ENCODE measurements at regions not wholly inside any gene's neighbourhood (a gene's known extent, or its start where the extent isn't known, plus 50 kb on each side); places are given as distances from the start of the nearest gene placed in this dataset.

DNA sequence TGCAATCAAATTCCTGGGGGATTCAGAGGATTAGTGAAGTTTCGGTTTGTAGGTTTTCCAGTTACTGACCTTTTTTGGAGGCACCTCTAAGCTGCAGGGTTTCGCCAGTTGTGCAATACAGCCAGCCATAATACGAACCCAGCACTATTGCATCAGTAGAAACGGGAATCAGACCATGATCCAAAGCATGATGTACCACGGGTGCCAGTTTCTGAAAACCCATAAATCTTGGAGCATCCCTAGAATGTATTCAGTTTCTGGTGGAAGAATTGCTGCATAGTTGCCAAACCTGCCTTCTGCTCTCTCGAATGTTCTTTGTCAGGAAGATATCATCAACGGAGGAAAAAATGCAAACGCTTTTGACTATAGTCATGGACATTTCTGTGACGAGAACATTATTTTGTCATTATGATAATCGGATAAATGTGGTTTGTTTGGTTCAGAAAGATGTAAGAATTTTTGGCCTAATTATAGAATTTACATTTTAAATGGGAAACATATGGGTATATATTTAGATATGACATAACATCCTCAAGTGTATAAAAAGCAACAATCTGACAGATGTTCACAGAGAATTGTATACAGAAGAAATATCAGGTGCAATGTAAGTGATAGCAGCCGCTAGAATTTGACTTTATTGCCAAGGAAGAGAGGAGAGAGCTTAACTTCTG is 186.2 kb upstream of the PRKCQ start:
- H3K36me3 Mint-ChIP-seq: no peaks in the 10 kb centered on the region
- no peaks in the 10 kb centered on the region for H3K9me3 Mint-ChIP-seq (ENCODE audit: low read depth)
- ATAC-seq (no peak), DNase-seq (no peak)
- H3K27ac Mint-ChIP-seq: no peak overlapping the region
- CTCF ChIA-PET: no interaction called here
- H3K4me1 Mint-ChIP-seq: no peaks in the 10 kb centered on the region
- H3K27me3 Mint-ChIP-seq: peaks cover 45% of the 10 kb centered on the region
- H3K4me3 Mint-ChIP-seq: no peak overlapping the region

GRCh38 chr10:6763423-6763822 is 183.3 kb upstream of the PRKCQ start:
- CTCF ChIA-PET: no interaction called here
- Mint-ChIP-seq H3K27me3 (peaks cover 63% of the 10 kb centered on the region), H3K9me3 (ENCODE audit: low read depth) (no peaks in the 10 kb centered on the region), H3K36me3 (no peaks in the 10 kb centered on the region), H3K4me3 (no peak overlapping the region), H3K4me1 (no peaks in the 10 kb centered on the region), H3K27ac (no peak overlapping the region)
- no peak for ATAC-seq
- no peak for DNase-seq

DNA sequence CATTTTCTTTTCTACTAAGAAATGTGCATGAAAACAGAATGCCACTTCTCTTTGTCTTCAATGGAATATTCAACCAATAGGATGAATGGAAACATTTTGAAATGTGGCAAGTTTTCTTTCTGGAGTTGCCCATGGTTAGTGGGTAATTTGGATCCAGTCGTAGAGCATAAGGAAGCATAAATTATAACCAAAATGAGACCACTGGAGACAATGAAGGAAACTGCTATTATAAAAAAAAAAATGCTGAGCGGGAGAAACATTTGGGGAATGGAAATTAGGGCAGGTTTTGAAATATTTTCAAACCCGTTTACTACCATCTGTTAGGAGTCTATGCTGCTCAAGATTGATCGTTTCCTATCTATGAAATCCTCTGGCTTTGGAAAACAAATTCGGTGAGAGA is 182.9 kb upstream of the PRKCQ start:
- Mint-ChIP-seq H3K27me3 (peaks cover 67% of the 10 kb centered on the region), H3K27ac (no peak overlapping the region), H3K4me3 (no peak overlapping the region), H3K9me3 (ENCODE audit: low read depth) (no peaks in the 10 kb centered on the region), H3K36me3 (no peaks in the 10 kb centered on the region), H3K4me1 (no peaks in the 10 kb centered on the region)
- no peak for DNase-seq
- CTCF ChIA-PET: no interaction called here
- ATAC-seq: no peak

GRCh38 chr10:6759961-6760360 is 179.9 kb upstream of the PRKCQ start:
- Mint-ChIP-seq H3K4me1 (no peaks in the 10 kb centered on the region), H3K9me3 (ENCODE audit: low read depth) (no peaks in the 10 kb centered on the region), H3K27ac (no peak overlapping the region), H3K27me3 (peaks cover 78% of the 10 kb centered on the region), H3K36me3 (no peaks in the 10 kb centered on the region), H3K4me3 (no peak overlapping the region)
- CTCF ChIA-PET: no interaction called here
- DNase-seq: no peak
- no peak for ATAC-seq

GRCh38 chr10:6757158-6757557 is 177.1 kb upstream of the PRKCQ start:
- Mint-ChIP-seq H3K9me3 (ENCODE audit: low read depth) (no peaks in the 10 kb centered on the region), H3K4me1 (no peaks in the 10 kb centered on the region), H3K4me3 (no peak overlapping the region), H3K36me3 (no peaks in the 10 kb centered on the region), H3K27ac (no peak overlapping the region), H3K27me3 (peaks cover 77% of the 10 kb centered on the region)
- DNase-seq: no peak
- ATAC-seq: no peak
- CTCF ChIA-PET: no interaction called here

GRCh38 chr10:6756716-6757115 is 176.6 kb upstream of the PRKCQ start:
- H3K4me1 Mint-ChIP-seq: no peaks in the 10 kb centered on the region
- CTCF ChIA-PET: no interaction called here
- no peak overlapping the region for H3K27ac Mint-ChIP-seq
- DNase-seq (no peak), ATAC-seq (no peak)
- no peaks in the 10 kb centered on the region for H3K9me3 Mint-ChIP-seq (ENCODE audit: low read depth)
- no peaks in the 10 kb centered on the region for H3K36me3 Mint-ChIP-seq
- peaks cover 76% of the 10 kb centered on the region for H3K27me3 Mint-ChIP-seq
- H3K4me3 Mint-ChIP-seq: no peak overlapping the region

DNA sequence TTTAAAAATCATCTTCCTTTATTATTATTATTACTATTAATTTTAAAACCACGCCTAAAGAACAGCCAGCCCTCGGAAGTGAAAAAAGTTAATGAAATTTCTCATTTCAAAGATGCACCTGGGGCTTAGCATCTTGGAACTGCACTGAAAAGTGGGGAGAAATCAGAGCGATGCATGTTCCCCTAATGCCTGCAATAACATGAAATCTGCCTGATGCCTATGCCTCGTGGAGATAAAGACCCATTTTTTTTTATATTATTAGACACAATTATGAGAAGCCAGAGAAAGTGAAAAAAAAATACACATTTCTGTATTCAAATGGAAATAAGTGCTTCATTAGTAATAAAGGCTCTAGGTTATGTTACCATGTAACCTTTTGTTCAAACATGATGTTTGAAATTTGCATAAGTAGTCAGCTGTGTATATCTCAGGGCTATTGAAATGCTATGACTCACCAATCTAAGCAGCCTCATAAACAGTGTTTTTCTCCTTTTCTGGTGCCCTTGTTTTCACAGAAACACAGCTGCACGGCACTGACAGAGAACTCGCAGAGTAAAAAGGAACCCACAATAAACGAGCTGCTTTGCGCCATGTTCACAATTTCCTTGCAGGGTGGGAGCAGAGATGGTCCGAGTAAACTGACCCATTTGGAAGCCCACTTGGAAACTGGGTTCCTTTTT is 175.8 kb upstream of the PRKCQ start:
- DNase-seq: no peak
- no peak for ATAC-seq
- no peak overlapping the region for H3K27ac Mint-ChIP-seq
- H3K27me3 Mint-ChIP-seq: peaks cover 73% of the 10 kb centered on the region
- no peaks in the 10 kb centered on the region for H3K9me3 Mint-ChIP-seq (ENCODE audit: low read depth)
- H3K4me1 Mint-ChIP-seq: no peaks in the 10 kb centered on the region
- no peaks in the 10 kb centered on the region for H3K36me3 Mint-ChIP-seq
- CTCF ChIA-PET: no interaction called here
- no peak overlapping the region for H3K4me3 Mint-ChIP-seq

DNA sequence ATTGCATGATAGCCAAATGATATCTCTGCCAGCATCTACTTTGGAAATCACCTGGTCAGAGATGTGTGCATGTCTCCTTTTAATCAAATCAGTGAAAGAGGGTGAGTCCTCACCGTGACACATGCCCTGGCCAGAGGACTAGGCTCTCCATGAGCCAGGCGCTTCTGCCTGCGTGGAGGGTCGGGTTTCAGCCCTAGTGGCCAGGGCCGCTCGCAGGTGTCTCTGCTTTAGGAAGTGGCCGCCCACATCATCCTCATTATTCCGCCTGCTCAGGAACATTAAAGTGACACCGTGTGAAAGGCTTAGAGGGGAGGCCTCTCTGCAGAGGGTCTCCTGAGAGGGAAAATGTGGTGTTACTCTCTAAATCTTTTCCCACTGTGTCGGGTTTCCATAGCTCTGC is 173.6 kb upstream of the PRKCQ start:
- Mint-ChIP-seq H3K4me1 (no peaks in the 10 kb centered on the region), H3K36me3 (no peaks in the 10 kb centered on the region), H3K9me3 (ENCODE audit: low read depth) (no peaks in the 10 kb centered on the region), H3K27ac (no peak overlapping the region), H3K27me3 (peaks cover 63% of the 10 kb centered on the region), H3K4me3 (no peak overlapping the region)
- DNase-seq (no peak), ATAC-seq (no peak)
- CTCF ChIA-PET: no interaction called here

DNA sequence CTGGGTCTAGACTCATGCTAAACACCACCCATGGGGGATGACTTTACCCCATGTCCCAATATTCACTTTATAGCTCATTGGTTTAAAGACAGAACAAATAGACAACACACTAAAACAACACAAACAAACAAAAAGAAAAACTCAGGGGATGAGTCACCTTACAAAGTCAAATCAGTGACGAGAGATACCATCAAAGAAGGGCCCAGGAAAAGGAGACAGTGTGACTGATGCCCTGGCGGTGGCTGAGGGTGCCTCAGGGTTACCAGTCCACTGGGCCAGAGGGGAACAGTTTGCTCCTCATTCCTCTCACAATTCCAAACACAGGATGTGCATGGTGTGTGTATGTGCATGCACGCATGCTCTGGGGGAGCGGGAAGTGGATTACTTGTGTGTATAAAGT is 171.3 kb upstream of the PRKCQ start:
- Mint-ChIP-seq H3K9me3 (ENCODE audit: low read depth) (no peaks in the 10 kb centered on the region), H3K36me3 (no peaks in the 10 kb centered on the region), H3K4me1 (no peaks in the 10 kb centered on the region), H3K4me3 (no peak overlapping the region), H3K27ac (no peak overlapping the region), H3K27me3 (peaks cover 42% of the 10 kb centered on the region)
- CTCF ChIA-PET: no interaction called here
- ATAC-seq (no peak), DNase-seq (no peak)

GRCh38 chr10:6748981-6749635 is 169.0 kb upstream of the PRKCQ start:
- Mint-ChIP-seq H3K4me1 (no peaks in the 10 kb centered on the region), H3K27me3 (peaks cover 30% of the 10 kb centered on the region), H3K27ac (no peak overlapping the region), H3K36me3 (no peaks in the 10 kb centered on the region), H3K4me3 (no peak overlapping the region), H3K9me3 (ENCODE audit: low read depth) (no peaks in the 10 kb centered on the region)
- DNase-seq: no peak
- CTCF ChIA-PET: no interaction called here
- no peak for ATAC-seq

- Mint-ChIP-seq H3K27me3 (peaks cover 26% of the 10 kb centered on the region), H3K9me3 (ENCODE audit: low read depth) (no peaks in the 10 kb centered on the region), H3K4me3 (no peak overlapping the region), H3K27ac (no peak overlapping the region), H3K36me3 (no peaks in the 10 kb centered on the region), H3K4me1 (no peaks in the 10 kb centered on the region)
- no peak for DNase-seq
- CTCF ChIA-PET: no interaction called here
- no peak for ATAC-seq
Observed at GRCh38 chr10:6748029-6748428, 168.0 kb upstream of the PRKCQ start.

DNA sequence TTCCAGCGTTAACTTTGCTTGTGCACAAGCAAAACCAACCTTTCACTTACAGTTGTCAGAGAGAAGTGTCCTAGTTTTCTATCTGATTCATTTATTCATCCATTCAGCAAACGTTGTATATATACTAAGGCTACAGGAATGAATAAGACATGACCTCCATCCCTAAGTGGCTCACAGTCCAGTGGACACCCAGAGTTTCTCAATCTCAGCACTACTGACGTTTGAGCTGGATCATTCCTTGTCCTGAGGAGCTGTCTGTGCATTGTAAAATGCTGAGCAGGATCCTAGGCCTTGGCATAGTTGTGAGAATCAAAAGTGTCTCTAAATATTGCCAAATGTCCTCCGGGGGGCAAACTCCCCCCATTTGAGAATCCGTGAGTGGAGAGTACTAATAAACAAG is 166.7 kb upstream of the PRKCQ start:
- no peak overlapping the region for H3K4me3 Mint-ChIP-seq
- H3K27ac Mint-ChIP-seq: no peak overlapping the region
- DNase-seq (no peak), ATAC-seq (no peak)
- CTCF ChIA-PET: no interaction called here
- peaks cover 26% of the 10 kb centered on the region for H3K27me3 Mint-ChIP-seq
- H3K36me3 Mint-ChIP-seq: no peaks in the 10 kb centered on the region
- H3K4me1 Mint-ChIP-seq: no peaks in the 10 kb centered on the region
- H3K9me3 Mint-ChIP-seq (ENCODE audit: low read depth): no peaks in the 10 kb centered on the region

- no peaks in the 10 kb centered on the region for H3K9me3 Mint-ChIP-seq (ENCODE audit: low read depth)
- no peak overlapping the region for H3K27ac Mint-ChIP-seq
- CTCF ChIA-PET: no interaction called here
- DNase-seq (no peak), ATAC-seq (no peak)
- H3K27me3 Mint-ChIP-seq: peaks cover 37% of the 10 kb centered on the region
- H3K4me1 Mint-ChIP-seq: no peaks in the 10 kb centered on the region
- no peak overlapping the region for H3K4me3 Mint-ChIP-seq
- no peaks in the 10 kb centered on the region for H3K36me3 Mint-ChIP-seq
Observed at GRCh38 chr10:6743291-6743849, 163.3 kb upstream of the PRKCQ start.

GRCh38 chr10:6741541-6741941 is 161.5 kb upstream of the PRKCQ start:
- no peaks in the 10 kb centered on the region for H3K9me3 Mint-ChIP-seq (ENCODE audit: low read depth)
- H3K36me3 Mint-ChIP-seq: no peaks in the 10 kb centered on the region
- DNase-seq (no peak), ATAC-seq (no peak)
- CTCF ChIA-PET: interaction anchor here (0.6 kb wide), 2 partner anchors 1017 to 1893 kb away, joined by 3 read pairs; no protein-coding TSS in a partner anchor
- no peak overlapping the region for H3K27ac Mint-ChIP-seq
- H3K4me1 Mint-ChIP-seq: peaks cover 5% of the 10 kb centered on the region
- H3K4me3 Mint-ChIP-seq: no peak overlapping the region
- peaks cover 47% of the 10 kb centered on the region for H3K27me3 Mint-ChIP-seq

All from activated CD8-positive, alpha-beta memory T cell treated with anti-CD3 and anti-CD28 coated beads, Interleukin-2, amount 10 ng/mL, durations not matched to agents 7 days and 5 days (primary cell).